Upper lobe of left lung (tissue), 4 donors: ENCODE measurements at regions not wholly inside any gene's neighbourhood (a gene's known extent, or its start where the extent isn't known, plus 50 kb on each side); places are given as distances from the start of the nearest gene placed in this dataset.

Source experiments
- CTCF ChIP-seq, 6 experiments: fragments of 450-650 bp in 4 of 6; fragments of 200-600 bp in 2 of 6; sonication (generic) in 2 of 6; IDR thresholded peaks; one replicate each; pipeline ENCODE4 v1.5.1; 2016 to 2019; ENCODE audit warnings: antibody characterized with exemption in 6 of 6
- POLR2A ChIP-seq, 4 donors: fragments of 450-650 bp; IDR thresholded peaks; one replicate each; pipeline ENCODE4 v1.5.1; 2016 to 2017; ENCODE audit warnings: antibody characterized with exemption in 4 of 4, mild to moderate bottlenecking in 2 of 4
- POLR2AphosphoS5 ChIP-seq, 2 donors: sonication (generic); formaldehyde crosslinking; IDR thresholded peaks; one replicate each; pipeline ENCODE4 v1.5.1; 2017; ENCODE audit warnings: antibody characterized with exemption in 2 of 2

GRCh38 chr14:97978341-97978740 lies 1181.2 kb downstream of the VRK1 start:
- TF ChIP-seq CTCF (IDR thresholded peaks at IDR 0.05) (peak in 2 of 6 experiments; percentile 4 to 34), POLR2A (IDR thresholded peaks at IDR 0.05) (no peak), POLR2AphosphoS5 (IDR thresholded peaks at IDR 0.05) (no peak)
